Lung microvascular endothelial cell (primary cell): ENCODE measurements at regions not wholly inside any gene's neighbourhood (a gene's known extent, or its start where the extent isn't known, plus 50 kb on each side); places are given as distances from the start of the nearest gene placed in this dataset.

ENCODE experiments used
- DNase-seq, 2 donors: peaks; one replicate each; pipeline versions ENCODE4 v3.0.0 to v3.0.0-alpha.2; 2010; ENCODE audit warnings: low read depth in 2 of 2

- DNase-seq: no peak
These were observed 104.6 kb upstream of the F3 start for GRCh38 chr1:94646141-94646643.

GRCh38 chr1:94644352-94644751, 102.8 kb upstream of the F3 start:
- no peak for DNase-seq

GRCh38 chr1:94643819-94644218, 102.3 kb upstream of the F3 start:
- DNase-seq: no peak

- DNase-seq: no peak
These were observed 101.2 kb upstream of the F3 start for GRCh38 chr1:94642617-94643321.

- DNase-seq: no peak
These were observed 100.4 kb upstream of the F3 start for GRCh38 chr1:94641990-94642389.

- no peak for DNase-seq
These were observed 98.6 kb upstream of the F3 start for GRCh38 chr1:94640125-94640524.

- DNase-seq: no peak
These were observed 95.6 kb upstream of the F3 start for GRCh38 chr1:94637121-94637520.

- DNase-seq: no peak
These were observed 95.1 kb upstream of the F3 start for GRCh38 chr1:94636624-94637023.

- no peak for DNase-seq
These were observed 94.5 kb upstream of the F3 start for GRCh38 chr1:94636100-94636499.

GRCh38 chr1:94634977-94635416, 93.4 kb upstream of the F3 start:
- no peak for DNase-seq

- DNase-seq: no peak
These were observed 91.5 kb upstream of the F3 start for GRCh38 chr1:94633051-94633450.

GRCh38 chr1:94629259-94630181, 88.0 kb upstream of the F3 start:
- DNase-seq: no peak

GRCh38 chr1:94628499-94628843, 86.9 kb upstream of the F3 start:
- DNase-seq: no peak

GRCh38 chr1:94627771-94628498, 86.4 kb upstream of the F3 start:
- DNase-seq: no peak

- DNase-seq: no peak
These were observed 82.6 kb upstream of the F3 start for GRCh38 chr1:94624203-94624602.

GRCh38 chr1:94623560-94624148, 82.1 kb upstream of the F3 start:
- DNase-seq: no peak

- DNase-seq: no peak
These were observed 81.2 kb upstream of the F3 start for GRCh38 chr1:94622757-94623156.

GRCh38 chr1:94621802-94622201, 80.2 kb upstream of the F3 start:
- no peak for DNase-seq

- peak in 1 of 2 donors; percentile 29 for DNase-seq
These were observed 79.8 kb upstream of the F3 start for GRCh38 chr1:94621395-94621794.

GRCh38 chr1:94620345-94621031, 78.9 kb upstream of the F3 start:
- DNase-seq: no peak

GRCh38 chr1:94619731-94620130, 78.2 kb upstream of the F3 start:
- no peak for DNase-seq
